H1 (cell line): ENCODE measurements at regions not wholly inside any gene's neighbourhood (a gene's known extent, or its start where the extent isn't known, plus 50 kb on each side); places are given as distances from the start of the nearest gene placed in this dataset.
A peak's percentile ranks its signal among the peaks of the same experiment; 100 is the strongest.

Experiments used
- CTCF ChIA-PET: fragments of 300-600 bp; sonication (Branson Sonifier 250); formaldehyde crosslinking; loops from one replicate; lab custom pipeline; 2021; ENCODE audit not compliant: partially characterized antibody; lab: Charles Lee
- POLR2A ChIA-PET: fragments of 300-600 bp; sonication (Branson Sonifier 250); formaldehyde crosslinking; loops from one replicate; lab custom pipeline; 2021; ENCODE audit warnings: inconsistent platforms; ENCODE audit not compliant: partially characterized antibody; lab: Charles Lee
- DNase-seq, 2 experiments: peaks; one replicate each; pipeline versions ENCODE4 v3.0.0 to v3.0.0-alpha.2; 2010 to 2022; ENCODE audit warnings: low spot score in 2 of 2, low read depth in 1 of 2, mixed read lengths in 1 of 2
- FAIRE-seq: peaks from 2 replicates; lab custom pipeline; 2011; peaks lifted over from hg19 to GRCh38; lab: Jason Lieb, UNC
- H2AFZ ChIP-seq: 2 replicates; pipeline ENCODE4 v1.8.1; 2012; ENCODE audit warnings: low read length, inconsistent platforms
- H2AK5ac ChIP-seq: 2 replicates; pipeline ENCODE4 v1.6.1; 2013; ENCODE audit warnings: low read depth, low read length
- H2BK120ac ChIP-seq: replicated peaks from 2 replicates; pipeline ENCODE3; 2013; ENCODE audit warnings: low read depth, low read length, inconsistent platforms
- H2BK12ac ChIP-seq: 2 replicates; pipeline ENCODE4 v1.6.1; 2013; ENCODE audit warnings: low read depth, low read length
- H2BK15ac ChIP-seq: 2 replicates; pipeline ENCODE4 v1.6.1; 2013; ENCODE audit warnings: low read length
- H2BK20ac ChIP-seq: 2 replicates; pipeline ENCODE4 v1.6.1; 2013; ENCODE audit warnings: low read length
- H2BK5ac ChIP-seq: 2 replicates; pipeline ENCODE4 v1.6.1; 2013; ENCODE audit warnings: low read depth, low read length
- H3K14ac ChIP-seq: 2 replicates; pipeline ENCODE4 v1.6.1; 2013; ENCODE audit warnings: inconsistent platforms; ENCODE audit not compliant: insufficient read length
- H3K18ac ChIP-seq: 2 replicates; pipeline ENCODE4 v1.6.1; 2013; ENCODE audit warnings: low read length; ENCODE audit errors: extremely low read depth
- H3K23ac ChIP-seq: 2 replicates; pipeline ENCODE4 v1.6.1; 2013; ENCODE audit warnings: inconsistent platforms; ENCODE audit not compliant: insufficient read length
- H3K23me2 ChIP-seq: 2 replicates; pipeline ENCODE4 v1.6.1; 2013; ENCODE audit warnings: low read depth, low read length
- H3K27ac ChIP-seq: 2 replicates; pipeline ENCODE4 v1.6.1; 2011; ENCODE audit warnings: low read depth, low read length, inconsistent platforms
- H3K27me3 ChIP-seq, 4 experiments: replicated peaks in 1 of 4; 1 replicate in 1 of 4; 2 replicates in 3 of 4; pipeline versions ENCODE4 v1.6.1 to v1.8.1; 2011 to 2013; ENCODE audit warnings: low read length in 3 of 4, mild to moderate bottlenecking in 3 of 4, inconsistent platforms in 2 of 4, mixed read lengths in 2 of 4, moderate library complexity in 1 of 4; ENCODE audit not compliant: control insufficient read depth in 3 of 4, insufficient read depth in 3 of 4; ENCODE audit errors: extremely low read depth in 1 of 4
- H3K36me3 ChIP-seq, 4 experiments: 2 replicates each; pipeline versions ENCODE4 v1.6.1 to v1.8.1; 2011 to 2013; ENCODE audit warnings: mild to moderate bottlenecking in 4 of 4, low read length in 3 of 4, moderate library complexity in 2 of 4, control low read depth in 1 of 4, inconsistent platforms in 1 of 4; ENCODE audit not compliant: insufficient read depth in 4 of 4, control insufficient read depth in 2 of 4
- H3K4ac ChIP-seq: replicated peaks from 2 replicates; pipeline ENCODE3; 2013; ENCODE audit warnings: low read length, low read depth, mixed read lengths, inconsistent platforms; ENCODE audit not compliant: insufficient read length
- H3K4me1 ChIP-seq, 4 experiments: replicated peaks in 1 of 4; 1 replicate in 1 of 4; 2 replicates in 3 of 4; pipeline versions ENCODE4 v1.6.1 to v1.8.1; 2011 to 2013; ENCODE audit warnings: low read length in 3 of 4, inconsistent platforms in 2 of 4, mixed read lengths in 1 of 4; ENCODE audit not compliant: insufficient read depth in 4 of 4, control insufficient read depth in 3 of 4
- H3K4me2 ChIP-seq, 2 experiments: 2 replicates each; pipeline versions ENCODE4 v1.6.1 to v1.8.1; 2011 to 2013; ENCODE audit warnings: low read depth in 2 of 2, low read length in 2 of 2, control low read depth in 1 of 2, inconsistent platforms in 1 of 2, mild to moderate bottlenecking in 1 of 2; ENCODE audit not compliant: insufficient read depth in 1 of 2
- H3K4me3 ChIP-seq, 4 experiments: fragments of 200-600, 300-600 bp in 1 of 4; sonication (generic), shearing (Covaris generic), sonication (Bioruptor Twin) in 1 of 4; 2 replicates each; pipeline versions ENCODE4 v1.5.1 to v1.8.1; 2011 to 2016; ENCODE audit warnings: low read length in 4 of 4, low read depth in 3 of 4, control low read depth in 2 of 4, inconsistent platforms in 2 of 4, mild to moderate bottlenecking in 2 of 4, mixed read lengths in 1 of 4, moderate library complexity in 1 of 4; ENCODE audit not compliant: insufficient read depth in 2 of 4; ENCODE audit errors: extremely low read depth in 1 of 4
- H3K56ac ChIP-seq: replicated peaks from 2 replicates; pipeline ENCODE3; 2013; ENCODE audit warnings: low read depth, mild to moderate bottlenecking, mixed read lengths, low read length, inconsistent platforms; ENCODE audit not compliant: insufficient read length
- H3K79me1 ChIP-seq: 2 replicates; pipeline ENCODE4 v1.6.1; 2013; ENCODE audit warnings: low read depth, low read length, control low read depth
- H3K79me2 ChIP-seq, 2 experiments: 2 replicates each; pipeline versions ENCODE4 v1.6.1 to v1.8.1; 2012 to 2013; ENCODE audit warnings: low read length in 2 of 2, mild to moderate bottlenecking in 2 of 2, inconsistent platforms in 1 of 2; ENCODE audit not compliant: insufficient read depth in 2 of 2, control insufficient read depth in 1 of 2
- H3K9ac ChIP-seq, 4 experiments: replicated peaks in 1 of 4; 1 replicate in 1 of 4; 2 replicates in 3 of 4; pipeline versions ENCODE4 v1.6.1 to v1.8.1; 2011 to 2013; ENCODE audit warnings: low read depth in 3 of 4, low read length in 3 of 4, control low read depth in 2 of 4, mild to moderate bottlenecking in 2 of 4, moderate library complexity in 2 of 4, inconsistent platforms in 1 of 4; ENCODE audit errors: extremely low read depth in 1 of 4
- H3K9me3 ChIP-seq, 2 experiments: 2 replicates each; pipeline versions ENCODE4 v1.6.1 to v1.8.1; 2012 to 2013; ENCODE audit warnings: mild to moderate bottlenecking in 2 of 2, moderate library complexity in 2 of 2, control low read depth in 1 of 2, inconsistent platforms in 1 of 2, low read depth in 1 of 2, low read length in 1 of 2, mixed read lengths in 1 of 2; ENCODE audit not compliant: insufficient read depth in 2 of 2
- H4K20me1 ChIP-seq, 2 experiments: replicated peaks in 1 of 2; 2 replicates each; pipeline versions ENCODE3 to v1.8.1; 2011 to 2013; ENCODE audit warnings: inconsistent platforms in 2 of 2, low read length in 2 of 2, mild to moderate bottlenecking in 1 of 2; ENCODE audit not compliant: insufficient read depth in 2 of 2, control insufficient read depth in 1 of 2
- H4K5ac ChIP-seq: 2 replicates; pipeline ENCODE4 v1.6.1; 2013; ENCODE audit warnings: low read length, low read depth, mixed read lengths, inconsistent platforms; ENCODE audit not compliant: insufficient read length
- H4K8ac ChIP-seq: 2 replicates; pipeline ENCODE4 v1.8.0; 2013; ENCODE audit warnings: mild to moderate bottlenecking, moderate library complexity, low read length, inconsistent platforms; ENCODE audit not compliant: insufficient read depth; ENCODE audit errors: extremely low read depth
- H4K91ac ChIP-seq: replicated peaks from 2 replicates; pipeline ENCODE3; 2013; ENCODE audit warnings: low read length, mixed read lengths, inconsistent platforms; ENCODE audit not compliant: insufficient read length
- GTF2F1 ChIP-seq: IDR thresholded peaks from 2 replicates; pipeline ENCODE4 v1.6.1; 2012; ENCODE audit warnings: low read depth, low read length, improper control_type of control experiment, borderline replicate concordance
- JUN ChIP-seq: IDR thresholded peaks from 2 replicates; pipeline ENCODE4 v1.6.1; 2011; ENCODE audit warnings: low read depth, mild to moderate bottlenecking, improper control_type of control experiment, low read length
- MAFK ChIP-seq: IDR thresholded peaks from 2 replicates; pipeline ENCODE4 v1.6.1; 2012; ENCODE audit warnings: low read depth, mild to moderate bottlenecking, improper control_type of control experiment, low read length
- SAP30 ChIP-seq: fragments of 300-600 bp; sonication (generic); IDR thresholded peaks from 2 replicates; pipeline ENCODE4 v1.7.1; 2012; ENCODE audit warnings: low read length, moderate library complexity, mild to moderate bottlenecking, inconsistent platforms; ENCODE audit not compliant: insufficient read depth, insufficient replicate concordance
- WGBS, 2 experiments: shearing (Covaris generic) in 1 of 2; methylation state at CpG; one replicate each; pipeline versions ENCODE4 v1.1.6 to v1.1.7; 2013 to 2015; ENCODE audit warnings: low lambda C conversion rate in 2 of 2, mixed read lengths in 2 of 2, inconsistent platforms in 1 of 2, low coverage in 1 of 2, missing lambda C conversion rate in 1 of 2; ENCODE audit not compliant: insufficient replicate concordance in 2 of 2, insufficient coverage in 1 of 2, insufficient read length in 1 of 2; ENCODE audit errors: extremely low coverage in 1 of 2, missing lambda C conversion rate in 1 of 2; 5-methylcytosine and 5-hydroxymethylcytosine counted together

DNA sequence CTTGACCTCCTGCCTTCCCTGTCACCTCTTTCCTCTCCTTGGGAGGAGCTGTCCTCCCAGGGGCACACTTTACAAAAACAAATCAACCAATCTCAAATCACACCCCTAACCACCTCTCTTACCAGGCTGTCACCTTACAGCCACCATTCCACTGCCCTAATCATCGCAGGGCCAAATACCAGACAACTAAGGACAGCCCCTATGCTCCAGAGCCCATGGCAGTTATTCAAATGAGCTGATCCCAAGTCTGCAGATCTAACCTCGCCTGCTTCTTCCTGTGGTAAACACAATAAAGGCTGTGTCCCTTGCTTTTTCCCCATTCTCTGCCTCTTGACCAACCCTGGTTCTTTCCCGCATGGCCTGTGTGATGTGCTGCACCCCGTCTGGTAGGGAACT is 154.2 kb upstream of the CNTNAP5 start:
- Histone ChIP-seq H2BK120ac (no peak overlapping the region), H3K27me3 (no peaks in the 10 kb centered on the region), H3K4me3 (no peak overlapping the region), H3K4ac (no peak overlapping the region), H3K27ac (no peak overlapping the region), H2AFZ (0 out of 2 replicates have a peak overlapping the region, but pooled peaks have one; percentile 50), H3K79me1 (no peaks in the 10 kb centered on the region), H3K18ac (no peak overlapping the region), H3K9me3 (0 out of 4 replicates have a peak, but pooled peaks cover 0 to 4% of the 10 kb centered on the region in 2 experiments), H3K9ac (no peak overlapping the region), H2AK5ac (no peak overlapping the region), H4K5ac (no peak overlapping the region), H3K56ac (no peak overlapping the region), H3K4me2 (no peak overlapping the region), H4K8ac (no peak overlapping the region), H3K36me3 (no peaks in the 10 kb centered on the region), H4K20me1 (no peaks in the 10 kb centered on the region), H3K23me2 (no peaks in the 10 kb centered on the region), H2BK12ac (no peak overlapping the region), H4K91ac (no peak overlapping the region), H3K4me1 (no peaks in the 10 kb centered on the region), H2BK20ac (no peak overlapping the region), H3K79me2 (no peaks in the 10 kb centered on the region), H3K23ac (no peak overlapping the region), H2BK15ac (no peak overlapping the region), H3K14ac (no peak overlapping the region), H2BK5ac (no peak overlapping the region)
- POLR2A ChIA-PET: no interaction called here
- CTCF ChIA-PET: interaction anchor here (0.6 kb wide), 1 partner anchor 22 kb away, joined by 3 read pairs; no protein-coding TSS in a partner anchor
- no peak for DNase-seq
- FAIRE-seq: no peak
- TF ChIP-seq MAFK (no peak), SAP30 (no peak), GTF2F1 (no peak), JUN (no peak)
- 90% methylated on average over 4 of the region's 4 CpGs; no CpG with 5 or more reads in 1 of the 2 experiments for WGBS, 2 experiments
